ENCODE measurements at regions not wholly inside any gene's neighbourhood (a gene's known extent, or its start where the extent isn't known, plus 50 kb on each side); places are given as distances from the start of the nearest gene placed in this dataset.

GRCh38 chr4:187615972-187616371 is 379.6 kb upstream of the ZFP42 start:
- TF ChIP-seq SIN3A (IDR thresholded peaks at IDR 0.05; ENCODE audit: borderline replicate concordance, insufficient read depth, low read length) (no peak), FOXP2 (optimal IDR thresholded peaks at IDR 0.05; ENCODE audit: borderline replicate concordance, extremely low read depth, extremely low read length, insufficient read depth) (no peak), TAF1 (IDR thresholded peaks at IDR 0.05; ENCODE audit: borderline replicate concordance, insufficient read depth, low read length) (no peak), POLR2AphosphoS5 (IDR thresholded peaks at IDR 0.05; ENCODE audit: low read depth, low read length) (no peak)
- TF ChIP-seq, protein P1, sequence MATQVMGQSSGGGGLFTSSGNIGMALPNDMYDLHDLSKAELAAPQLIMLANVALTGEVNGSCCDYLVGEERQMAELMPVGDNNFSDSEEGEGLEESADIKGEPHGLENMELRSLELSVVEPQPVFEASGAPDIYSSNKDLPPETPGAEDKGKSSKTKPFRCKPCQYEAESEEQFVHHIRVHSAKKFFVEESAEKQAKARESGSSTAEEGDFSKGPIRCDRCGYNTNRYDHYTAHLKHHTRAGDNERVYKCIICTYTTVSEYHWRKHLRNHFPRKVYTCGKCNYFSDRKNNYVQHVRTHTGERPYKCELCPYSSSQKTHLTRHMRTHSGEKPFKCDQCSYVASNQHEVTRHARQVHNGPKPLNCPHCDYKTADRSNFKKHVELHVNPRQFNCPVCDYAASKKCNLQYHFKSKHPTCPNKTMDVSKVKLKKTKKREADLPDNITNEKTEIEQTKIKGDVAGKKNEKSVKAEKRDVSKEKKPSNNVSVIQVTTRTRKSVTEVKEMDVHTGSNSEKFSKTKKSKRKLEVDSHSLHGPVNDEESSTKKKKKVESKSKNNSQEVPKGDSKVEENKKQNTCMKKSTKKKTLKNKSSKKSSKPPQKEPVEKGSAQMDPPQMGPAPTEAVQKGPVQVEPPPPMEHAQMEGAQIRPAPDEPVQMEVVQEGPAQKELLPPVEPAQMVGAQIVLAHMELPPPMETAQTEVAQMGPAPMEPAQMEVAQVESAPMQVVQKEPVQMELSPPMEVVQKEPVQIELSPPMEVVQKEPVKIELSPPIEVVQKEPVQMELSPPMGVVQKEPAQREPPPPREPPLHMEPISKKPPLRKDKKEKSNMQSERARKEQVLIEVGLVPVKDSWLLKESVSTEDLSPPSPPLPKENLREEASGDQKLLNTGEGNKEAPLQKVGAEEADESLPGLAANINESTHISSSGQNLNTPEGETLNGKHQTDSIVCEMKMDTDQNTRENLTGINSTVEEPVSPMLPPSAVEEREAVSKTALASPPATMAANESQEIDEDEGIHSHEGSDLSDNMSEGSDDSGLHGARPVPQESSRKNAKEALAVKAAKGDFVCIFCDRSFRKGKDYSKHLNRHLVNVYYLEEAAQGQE (IDR thresholded peaks at IDR 0.05; ENCODE audit: insufficient read depth in 1 of 2, low read depth in 2 of 2, low read length in 2 of 2): no peak

DNA sequence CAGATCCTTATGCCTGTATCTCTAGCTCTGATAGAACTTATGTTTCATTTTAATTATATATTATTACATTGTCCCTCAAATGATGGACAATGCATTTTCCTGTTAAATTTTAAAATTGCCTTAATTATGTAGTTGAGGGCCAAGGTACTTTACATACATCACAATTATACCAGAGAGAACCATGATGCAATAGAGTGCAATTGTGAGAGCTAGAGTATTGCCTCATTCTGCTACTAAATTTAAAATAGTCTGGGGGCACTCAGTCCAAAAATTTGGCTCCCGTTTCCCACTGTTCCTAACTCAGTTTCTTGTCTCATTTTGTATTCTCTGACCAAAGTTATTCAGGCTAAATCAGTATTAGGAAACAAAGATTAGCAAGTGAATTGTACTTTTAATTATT is 378.5 kb upstream of the ZFP42 start:
- TF ChIP-seq, protein P1 (IDR thresholded peaks at IDR 0.05; ENCODE audit: insufficient read depth in 1 of 2, low read depth in 2 of 2, low read length in 2 of 2): no peak
- TF ChIP-seq POLR2AphosphoS5 (IDR thresholded peaks at IDR 0.05; ENCODE audit: low read depth, low read length): no peak

DNA sequence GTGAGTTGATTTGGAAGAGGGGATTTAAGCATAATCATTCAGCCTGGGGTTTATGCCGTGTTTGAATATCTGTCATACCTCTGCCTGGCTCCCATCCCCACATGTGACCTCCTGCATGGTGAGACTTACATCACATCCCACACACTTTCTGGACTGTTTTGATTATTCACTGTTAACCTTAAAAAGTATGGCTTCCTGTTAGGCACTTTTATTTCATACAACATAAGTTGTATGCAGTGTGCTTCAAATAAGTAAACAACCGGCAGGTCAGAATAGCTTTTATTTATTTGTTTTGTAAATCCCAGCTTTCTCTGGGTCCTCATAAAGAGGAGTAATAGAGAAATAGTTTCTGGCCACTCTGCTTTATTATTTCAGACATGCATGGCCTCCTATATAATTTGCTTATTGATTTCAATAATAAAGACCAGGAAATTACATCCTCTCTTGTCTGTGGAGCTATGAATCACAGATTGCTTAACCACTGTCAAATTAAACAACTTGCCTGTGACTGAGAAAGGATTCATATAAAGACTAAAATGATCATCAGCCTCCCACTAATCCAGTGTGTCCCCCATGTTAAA is 376.8 kb upstream of the ZFP42 start:
- TF ChIP-seq POLR2AphosphoS5 (IDR thresholded peaks at IDR 0.05; ENCODE audit: low read depth, low read length): no peak
- peak; percentile 54; the same call in 1 of the 2 replicates for TF ChIP-seq SIN3A (IDR thresholded peaks at IDR 0.05; ENCODE audit: borderline replicate concordance, insufficient read depth, low read length)

DNA sequence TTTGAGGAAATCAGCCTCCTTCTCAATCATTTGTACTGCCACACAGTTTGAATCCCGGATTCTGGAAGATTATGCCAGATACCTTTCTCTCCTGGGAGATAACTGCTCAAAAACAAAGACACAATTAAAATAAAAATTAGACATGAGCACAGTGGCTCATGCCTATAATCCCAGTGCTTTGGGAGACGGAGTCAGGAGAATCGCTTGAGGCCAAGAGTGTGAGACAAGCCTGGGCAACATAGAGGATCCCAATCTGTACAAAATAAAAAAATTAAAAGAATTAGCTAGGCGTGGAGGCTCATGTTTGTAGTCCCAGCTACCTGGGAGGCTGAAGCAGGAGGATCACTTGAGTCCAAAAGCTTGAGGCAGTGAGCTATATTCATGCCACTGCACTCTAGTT is 376.3 kb upstream of the ZFP42 start:
- TF ChIP-seq, protein P1 (IDR thresholded peaks at IDR 0.05; ENCODE audit: insufficient read depth in 1 of 2, low read depth in 2 of 2, low read length in 2 of 2): no peak
- no peak for TF ChIP-seq POLR2AphosphoS5 (IDR thresholded peaks at IDR 0.05; ENCODE audit: low read depth, low read length)
- TF ChIP-seq SIN3A (IDR thresholded peaks at IDR 0.05; ENCODE audit: borderline replicate concordance, insufficient read depth, low read length): no peak
- no peak for TF ChIP-seq TAF1 (IDR thresholded peaks at IDR 0.05; ENCODE audit: borderline replicate concordance, insufficient read depth, low read length)
- TF ChIP-seq FOXP2 (optimal IDR thresholded peaks at IDR 0.05; ENCODE audit: borderline replicate concordance, extremely low read depth, extremely low read length, insufficient read depth): no peak

DNA sequence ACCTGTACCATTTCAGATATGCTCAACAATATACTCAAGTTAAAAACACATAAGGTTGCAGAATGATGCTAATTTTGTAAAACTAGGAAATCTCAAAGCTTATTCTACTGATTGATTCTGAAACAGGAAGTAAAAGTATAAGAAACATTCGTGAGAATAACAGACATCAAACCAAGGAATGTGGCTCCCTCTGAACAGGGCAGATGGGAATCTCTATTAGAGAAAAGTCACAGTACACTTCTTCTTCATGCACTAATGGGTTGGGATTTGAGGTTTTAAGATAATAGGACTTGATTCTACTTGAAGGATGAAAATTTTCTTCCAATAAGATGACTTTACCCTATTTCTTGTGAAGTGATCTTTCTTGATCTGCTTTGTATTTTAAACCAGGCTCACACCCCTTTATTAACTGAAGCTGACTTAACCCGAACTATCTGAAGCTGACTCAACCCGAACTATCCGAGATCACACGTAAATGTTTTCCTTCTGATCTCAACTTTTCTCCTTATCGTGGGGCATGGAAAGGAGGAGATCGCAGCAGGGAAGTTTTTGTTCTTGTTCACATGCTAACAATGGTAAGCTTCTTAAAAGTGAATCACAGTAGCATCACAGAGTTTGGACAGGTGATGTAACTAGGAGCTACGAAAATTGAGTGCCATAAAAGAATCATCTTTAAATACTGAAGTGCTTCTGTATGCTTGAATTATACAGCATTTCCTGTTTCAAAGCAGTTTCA is 363.1 kb upstream of the ZFP42 start:
- TF ChIP-seq TAF1 (IDR thresholded peaks at IDR 0.05; ENCODE audit: borderline replicate concordance, insufficient read depth, low read length): no peak
- no peak for TF ChIP-seq POLR2AphosphoS5 (IDR thresholded peaks at IDR 0.05; ENCODE audit: low read depth, low read length)
- TF ChIP-seq SIN3A (IDR thresholded peaks at IDR 0.05; ENCODE audit: borderline replicate concordance, insufficient read depth, low read length): no peak
- TF ChIP-seq FOXP2 (optimal IDR thresholded peaks at IDR 0.05; ENCODE audit: borderline replicate concordance, extremely low read depth, extremely low read length, insufficient read depth): no peak

DNA sequence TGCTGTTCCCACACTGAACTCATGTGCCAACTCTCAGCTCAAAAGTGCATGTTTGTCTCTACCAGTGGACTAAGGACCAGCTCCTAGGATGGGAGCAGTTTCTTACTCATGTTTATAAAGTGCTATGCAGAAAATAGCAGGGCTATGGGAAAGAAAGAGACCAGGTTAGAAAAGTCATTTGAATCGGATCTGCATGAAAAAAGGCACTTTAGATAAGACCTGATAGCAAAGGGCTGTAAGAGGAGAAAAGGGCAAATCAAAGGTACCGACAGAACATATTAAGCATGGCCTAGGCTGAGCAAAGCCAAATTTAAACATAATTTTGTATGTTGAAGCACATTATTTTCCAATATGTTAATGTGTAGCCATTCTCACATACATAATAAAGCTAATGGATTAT is 362.3 kb upstream of the ZFP42 start:
- no peak for TF ChIP-seq TAF1 (IDR thresholded peaks at IDR 0.05; ENCODE audit: borderline replicate concordance, insufficient read depth, low read length)
